ENCODE measurements at regions not wholly inside any gene's neighbourhood (a gene's known extent, or its start where the extent isn't known, plus 50 kb on each side); places are given as distances from the start of the nearest gene placed in this dataset.

- TF ChIP-seq ELF1 (IDR thresholded peaks at IDR 0.05; ENCODE audit: borderline replicate concordance, low read depth) (no peak), POLR2AphosphoS5 (IDR thresholded peaks at IDR 0.05; ENCODE audit: low read depth, low read length) (no peak), SIN3A (IDR thresholded peaks at IDR 0.05; ENCODE audit: low read depth) (no peak)
Observed at GRCh38 chr12:114957225-114957624, 273.2 kb upstream of the TBX3 start (continued).

- no peaks in the 10 kb centered on the region for H3K9me2 ChIP-seq (ENCODE audit: insufficient read depth)
- DNase-seq (ENCODE audit: low read depth, low spot score) (no peak), ATAC-seq (no peak)
- no TSS peak for BruUV-seq (replicated peaks)
- H4K20me1 ChIP-seq (ENCODE audit: insufficient read depth) = no peaks in the 10 kb centered on the region
- H3K4me3 ChIP-seq (replicated peaks in 1 of 2; ENCODE audit: low read depth in 1 of 2, low read length in 2 of 2) = no peak overlapping the region
- no peaks in the 10 kb centered on the region for H3K4me1 ChIP-seq (ENCODE audit: control insufficient read depth in 1 of 2, insufficient read depth in 2 of 2, low read length in 2 of 2)
- H3K36me3 ChIP-seq (ENCODE audit: control insufficient read depth in 1 of 2, insufficient read depth in 2 of 2, low read length in 2 of 2) = no peaks in the 10 kb centered on the region
- no peak overlapping the region for H3K9ac ChIP-seq (ENCODE audit: low read length)
- CTCF ChIA-PET = no interaction called here
- H3K27ac ChIP-seq (ENCODE audit: low read depth, low read length) = no peak overlapping the region
- intact Hi-C loops (cut with micrococcal nuclease) = no loop called here
- no peaks in the 10 kb centered on the region for H3K9me3 ChIP-seq (ENCODE audit: control insufficient read depth in 1 of 2, insufficient read depth in 1 of 2, low read depth in 1 of 2, low read length in 2 of 2)
- POLR2A ChIA-PET = no interaction called here
- no peak overlapping the region for H3K4me2 ChIP-seq (ENCODE audit: low read length)
- H3K27me3 ChIP-seq (ENCODE audit: insufficient read depth, low read length) = no peaks in the 10 kb centered on the region
- H2AFZ ChIP-seq (ENCODE audit: low read depth, low read length, poor library complexity, severe bottlenecking) = no peak overlapping the region
- no peaks in the 10 kb centered on the region for H3K79me2 ChIP-seq (ENCODE audit: insufficient read depth, low read length)
- RAD21 ChIA-PET (ENCODE audit: low non-redundant PET in 1 of 2, low total read pairs in 2 of 2, uncharacterized antibody in 2 of 2, unreplicated experiment in 2 of 2) = no interaction called here
- TF ChIP-seq ELF1 (IDR thresholded peaks at IDR 0.05; ENCODE audit: borderline replicate concordance, low read depth) = no peak
- no peak for TF ChIP-seq ATF3 (IDR thresholded peaks at IDR 0.05)
- no peak for TF ChIP-seq EGR1 (IDR thresholded peaks at IDR 0.05; ENCODE audit: low read depth)
- no peak for TF ChIP-seq SIN3A (IDR thresholded peaks at IDR 0.05; ENCODE audit: low read depth)
- TF ChIP-seq CEBPB (IDR thresholded peaks at IDR 0.05; ENCODE audit: low read depth) = no peak
- TF ChIP-seq ZBTB33 (IDR thresholded peaks at IDR 0.05; ENCODE audit: extremely low read depth, insufficient replicate concordance, low read length) = no peak
- TF ChIP-seq FOSL1 (IDR thresholded peaks at IDR 0.05; ENCODE audit: low read depth) = no peak
- no peak for TF ChIP-seq MAX (IDR thresholded peaks at IDR 0.05)
- TF ChIP-seq JUND (IDR thresholded peaks at IDR 0.05) = no peak
- no peak for TF ChIP-seq YY1 (IDR thresholded peaks at IDR 0.05; ENCODE audit: extremely low read depth, insufficient replicate concordance, low read depth, low read length)
- no peak for TF ChIP-seq POLR2AphosphoS5 (IDR thresholded peaks at IDR 0.05; ENCODE audit: low read depth, low read length)
- TF ChIP-seq EZH2 (IDR thresholded peaks at IDR 0.05) = no peak
- no peak for TF ChIP-seq CBX3 (IDR thresholded peaks at IDR 0.05; ENCODE audit: low read depth)
- no peak for TF ChIP-seq POLR2A (IDR thresholded peaks at IDR 0.05; ENCODE audit: borderline replicate concordance, extremely low read depth, insufficient read depth, insufficient read length)
- TF ChIP-seq RAD21 (IDR thresholded peaks at IDR 0.05; ENCODE audit: low read depth) = no peak
- TF ChIP-seq TCF7L2 (IDR thresholded peaks at IDR 0.05; ENCODE audit: borderline replicate concordance, extremely low read depth, insufficient read depth, insufficient read length) = no peak
- no peak for TF ChIP-seq SP1 (IDR thresholded peaks at IDR 0.05; ENCODE audit: low read depth)
- TF ChIP-seq REST (IDR thresholded peaks at IDR 0.05; ENCODE audit: low read depth) = no peak
- no peak for TF ChIP-seq EZH2phosphoT487 (IDR thresholded peaks at IDR 0.05; ENCODE audit: borderline replicate concordance)
Observed at GRCh38 chr12:114955414-114956014, 271.5 kb upstream of the TBX3 start.

Measured in HCT116 (cell line).